Choroid plexus epithelial cell (primary cell): ENCODE measurements at regions not wholly inside any gene's neighbourhood (a gene's known extent, or its start where the extent isn't known, plus 50 kb on each side); places are given as distances from the start of the nearest gene placed in this dataset.

ENCODE experiments used
- DNase-seq: peaks from one replicate; pipeline ENCODE4 v3.0.0-alpha.2; 2010; ENCODE audit warnings: low read depth
- H3K4me3 ChIP-seq: 2 replicates; pipeline ENCODE4 v1.5.1; 2011; ENCODE audit warnings: low read depth, mild to moderate bottlenecking, control low read depth, low read length, moderate library complexity
- CTCF ChIP-seq: conservative IDR thresholded peaks from 2 replicates; pipeline ENCODE4 v1.5.1; 2011; ENCODE audit warnings: low read depth, mild to moderate bottlenecking, control low read depth, inconsistent platforms, low read length, moderate library complexity

- no peak overlapping the region for H3K4me3 ChIP-seq
- TF ChIP-seq CTCF = no peak
- no peak for DNase-seq
Observed at GRCh38 chr14:87840906-87841305, 152.1 kb downstream of the GALC start.

GRCh38 chr14:87838931-87839330 is 154.1 kb downstream of the GALC start:
- DNase-seq = no peak
- no peak for TF ChIP-seq CTCF
- H3K4me3 ChIP-seq = no peak overlapping the region

- no peak for DNase-seq
- no peak overlapping the region for H3K4me3 ChIP-seq
- TF ChIP-seq CTCF = no peak
Observed at GRCh38 chr14:87837296-87837695, 155.7 kb downstream of the GALC start.

GRCh38 chr14:87834594-87834993 is 158.4 kb downstream of the GALC start:
- H3K4me3 ChIP-seq = no peak overlapping the region
- TF ChIP-seq CTCF = no peak
- no peak for DNase-seq

- no peak overlapping the region for H3K4me3 ChIP-seq
- no peak for TF ChIP-seq CTCF
- no peak for DNase-seq
Observed at GRCh38 chr14:87833026-87833425, 160.0 kb downstream of the GALC start.

- DNase-seq = no peak
- TF ChIP-seq CTCF = no peak
- no peak overlapping the region for H3K4me3 ChIP-seq
Observed at GRCh38 chr14:87830443-87831096, 162.4 kb downstream of the GALC start.

GRCh38 chr14:87829543-87829942 is 163.4 kb downstream of the GALC start:
- no peak for TF ChIP-seq CTCF
- H3K4me3 ChIP-seq = no peak overlapping the region
- no peak for DNase-seq
